SK-N-SH (cell line): ENCODE measurements at regions not wholly inside any gene's neighbourhood (a gene's known extent, or its start where the extent isn't known, plus 50 kb on each side); places are given as distances from the start of the nearest gene placed in this dataset.

Experiments used
- CTCF ChIA-PET: fragments of 300-600, 350-600 bp; formaldehyde crosslinking; extraction: SDS; loops from one replicate; lab custom pipeline; 2021; lab: Yijun Ruan, JAX
- POLR2A ChIA-PET: fragments of 350-600 bp; sonication (Branson Sonifier 250); formaldehyde crosslinking; extraction: SDS; loops from one replicate; lab custom pipeline; 2020; ENCODE audit warnings: antibody characterized with exemption, inconsistent platforms; lab: Yijun Ruan, JAX
- DNase-seq: peaks from one replicate; pipeline ENCODE4 v3.0.0; 2012
- H2AFZ ChIP-seq: fragments of 200-600 bp; sonication (generic); 2 replicates; pipeline ENCODE4 v1.8.1; 2016; ENCODE audit warnings: antibody characterized with exemption, mild to moderate bottlenecking, low read depth
- H3F3A ChIP-seq: fragments of 200-600 bp; sonication (generic); replicated peaks from 2 replicates; pipeline ENCODE3; 2016; ENCODE audit warnings: antibody characterized with exemption, mild to moderate bottlenecking; ENCODE audit not compliant: insufficient read depth
- H3K27ac ChIP-seq, 2 experiments: fragments of 200-500 bp in 1 of 2; fragments of 200-600 bp in 1 of 2; sonication (Bioruptor generic) in 1 of 2; sonication (generic), shearing (Covaris generic) in 1 of 2; 2 replicates each; pipeline versions ENCODE4 v1.5.1 to v1.6.1; 2014 to 2016; ENCODE audit warnings: low read depth in 2 of 2, inconsistent platforms in 1 of 2, low read length in 1 of 2, mild to moderate bottlenecking in 1 of 2, mixed read lengths in 1 of 2
- H3K27me3 ChIP-seq: fragments of 200-600 bp; sonication (generic), shearing (Covaris generic); 2 replicates; pipeline ENCODE4 v1.6.1; 2016; ENCODE audit warnings: mixed run types; ENCODE audit not compliant: insufficient read depth
- H3K36me3 ChIP-seq, 2 experiments: fragments of 200-500 bp in 1 of 2; fragments of 200-600 bp in 1 of 2; sonication (Bioruptor generic) in 1 of 2; sonication (generic) in 1 of 2; replicated peaks in 1 of 2; 2 replicates each; pipeline versions ENCODE3 to v1.5.1; 2014 to 2016; ENCODE audit warnings: low read length in 1 of 2, mild to moderate bottlenecking in 1 of 2; ENCODE audit not compliant: insufficient read depth in 2 of 2, control insufficient read depth in 1 of 2
- H3K4me1 ChIP-seq, 2 experiments: fragments of 200-500 bp in 1 of 2; fragments of 200-600 bp in 1 of 2; sonication (Bioruptor generic) in 1 of 2; sonication (generic), shearing (Covaris generic) in 1 of 2; 2 replicates each; pipeline versions ENCODE4 v1.5.1 to v1.6.1; 2014 to 2016; ENCODE audit warnings: low read depth in 1 of 2, low read length in 1 of 2, mixed run types in 1 of 2; ENCODE audit not compliant: insufficient read depth in 2 of 2, control insufficient read depth in 1 of 2
- H3K4me2 ChIP-seq: fragments of 200-600 bp; sonication (generic), shearing (Covaris generic); 2 replicates; pipeline ENCODE4 v1.6.1; 2017; ENCODE audit warnings: mixed run types
- H3K4me3 ChIP-seq, 2 experiments: fragments of 200-500 bp in 1 of 2; fragments of 200-600 bp in 1 of 2; sonication (Bioruptor generic) in 1 of 2; sonication (generic), shearing (Covaris generic) in 1 of 2; 2 replicates each; pipeline versions ENCODE4 v1.5.1 to v1.8.1; 2014 to 2016; ENCODE audit warnings: low read depth in 2 of 2, inconsistent platforms in 1 of 2, low read length in 1 of 2, mild to moderate bottlenecking in 1 of 2, mixed read lengths in 1 of 2, moderate library complexity in 1 of 2
- H3K79me2 ChIP-seq: fragments of 200-600 bp; sonication (generic); 2 replicates; pipeline ENCODE4 v1.8.1; 2017; ENCODE audit warnings: mild to moderate bottlenecking; ENCODE audit not compliant: insufficient read depth
- H3K9ac ChIP-seq: fragments of 200-600 bp; sonication (generic); 2 replicates; pipeline ENCODE4 v1.6.1; 2017; ENCODE audit warnings: mixed run types
- H3K9me2 ChIP-seq: fragments of 200-600 bp; sonication (generic); 2 replicates; pipeline ENCODE4 v1.6.1; 2017; ENCODE audit warnings: mixed run types
- H3K9me3 ChIP-seq: fragments of 200-600 bp; sonication (generic); 2 replicates; pipeline ENCODE4 v1.6.1; 2017; ENCODE audit warnings: mixed run types, mild to moderate bottlenecking, moderate library complexity
- H4K20me1 ChIP-seq: fragments of 200-600 bp; sonication (generic); 2 replicates; pipeline ENCODE4 v1.6.1; 2017; ENCODE audit warnings: mild to moderate bottlenecking, mixed run types; ENCODE audit not compliant: insufficient read depth
- CTCF ChIP-seq: fragments of 200-600 bp; sonication (generic); IDR thresholded peaks from 2 replicates; pipeline ENCODE4 v1.6.1; 2017; ENCODE audit warnings: antibody characterized with exemption, mild to moderate bottlenecking, moderate library complexity
- FOXJ3 ChIP-seq: sonication (generic); formaldehyde crosslinking; IDR thresholded peaks from 2 replicates; pipeline ENCODE4 v1.5.1; 2020; ENCODE audit warnings: mild to moderate bottlenecking, missing genetic modification reagents
- JUND ChIP-seq: IDR thresholded peaks from 2 replicates; pipeline ENCODE4 v1.4.0; 2012
- MEF2A ChIP-seq: IDR thresholded peaks from 2 replicates; pipeline ENCODE4 v1.4.0; 2012; ENCODE audit warnings: low read depth, borderline replicate concordance
- PBX3 ChIP-seq: IDR thresholded peaks from 2 replicates; pipeline ENCODE4; 2012
- RAD21 ChIP-seq: IDR thresholded peaks from 2 replicates; pipeline ENCODE4 v1.6.1; 2012; ENCODE audit warnings: mild to moderate bottlenecking, low read length
- REST ChIP-seq: IDR thresholded peaks from 2 replicates; pipeline ENCODE4 v1.6.1; 2012; ENCODE audit warnings: mild to moderate bottlenecking, low read depth, low read length, moderate library complexity
- RFX5 ChIP-seq: IDR thresholded peaks from 2 replicates; pipeline ENCODE4 v1.6.1; 2012; ENCODE audit warnings: mild to moderate bottlenecking, improper control_type of control experiment, low read length
- RXRA ChIP-seq: IDR thresholded peaks from 2 replicates; pipeline ENCODE4 v1.4.0; 2012; ENCODE audit warnings: low read depth, mild to moderate bottlenecking, borderline replicate concordance
- SIN3A ChIP-seq: IDR thresholded peaks from 2 replicates; pipeline ENCODE4 v1.6.1; 2012; ENCODE audit warnings: low read depth, mild to moderate bottlenecking, low read length, moderate library complexity, borderline replicate concordance
- TAF1 ChIP-seq: IDR thresholded peaks from 2 replicates; pipeline ENCODE4 v1.6.1; 2012; ENCODE audit warnings: low read depth, mild to moderate bottlenecking, low read length, moderate library complexity, borderline replicate concordance
- TEAD4 ChIP-seq: IDR thresholded peaks from 2 replicates; pipeline ENCODE4 v1.4.0; 2012; ENCODE audit warnings: mild to moderate bottlenecking, borderline replicate concordance; ENCODE audit not compliant: insufficient read depth
- YY1 ChIP-seq: IDR thresholded peaks from 2 replicates; pipeline ENCODE4 v1.4.0; 2012; ENCODE audit warnings: low read depth, mild to moderate bottlenecking
- WGBS: methylation state at CpG from one replicate; pipeline ENCODE4 v1.1.6; 2017; ENCODE audit warnings: low lambda C conversion rate; 5-methylcytosine and 5-hydroxymethylcytosine counted together
- TF ChIP-seq, protein P1 (sequence below): IDR thresholded peaks from 2 replicates; pipeline ENCODE4 v1.4.0; 2012; ENCODE audit warnings: low read depth, borderline replicate concordance

DNA sequence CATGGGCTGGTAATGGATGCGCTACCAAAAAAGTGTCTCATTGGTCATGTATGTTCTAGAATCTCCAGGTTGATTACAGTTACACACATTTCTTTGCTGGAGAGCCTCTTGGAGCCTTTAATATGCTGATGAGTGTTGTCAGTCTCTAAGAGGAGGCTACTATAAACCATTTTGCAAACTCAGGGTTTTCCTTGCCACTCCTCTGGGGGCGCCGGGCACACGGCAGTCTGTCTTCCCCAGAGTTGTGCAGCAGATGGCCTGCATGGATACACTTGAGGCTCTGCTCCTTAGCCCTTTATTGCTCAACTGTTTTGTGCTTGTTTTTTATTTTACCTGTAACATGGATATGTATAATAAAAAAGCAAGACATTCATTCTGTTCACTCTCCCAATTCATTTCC, 196.5 kb downstream of the ACTR3B start:
- no peaks in the 10 kb centered on the region for H3K27me3 ChIP-seq
- H3K9me2 ChIP-seq: no peaks in the 10 kb centered on the region
- no peak overlapping the region for H3K9ac ChIP-seq
- CTCF ChIA-PET: interaction anchor here (1.6 kb wide), 1 partner anchor 10 kb away, joined by 9 read pairs; no protein-coding TSS in a partner anchor
- 40% methylated on average over 4 of the region's 4 CpGs for WGBS
- no peaks in the 10 kb centered on the region for H3K79me2 ChIP-seq
- H3K36me3 ChIP-seq: no peaks in the 10 kb centered on the region
- no peaks in the 10 kb centered on the region for H3K4me1 ChIP-seq
- H3K27ac ChIP-seq: no peak overlapping the region
- H3K9me3 ChIP-seq: no peaks in the 10 kb centered on the region
- H3K4me2 ChIP-seq: no peak overlapping the region
- no peak for DNase-seq
- no peaks in the 10 kb centered on the region for H3F3A ChIP-seq
- H2AFZ ChIP-seq: no peak overlapping the region
- no peaks in the 10 kb centered on the region for H4K20me1 ChIP-seq
- POLR2A ChIA-PET: no interaction called here
- H3K4me3 ChIP-seq: no peak overlapping the region
- no peak for TF ChIP-seq JUND
- TF ChIP-seq TAF1: no peak
- no peak for TF ChIP-seq MEF2A
- TF ChIP-seq, protein P1, sequence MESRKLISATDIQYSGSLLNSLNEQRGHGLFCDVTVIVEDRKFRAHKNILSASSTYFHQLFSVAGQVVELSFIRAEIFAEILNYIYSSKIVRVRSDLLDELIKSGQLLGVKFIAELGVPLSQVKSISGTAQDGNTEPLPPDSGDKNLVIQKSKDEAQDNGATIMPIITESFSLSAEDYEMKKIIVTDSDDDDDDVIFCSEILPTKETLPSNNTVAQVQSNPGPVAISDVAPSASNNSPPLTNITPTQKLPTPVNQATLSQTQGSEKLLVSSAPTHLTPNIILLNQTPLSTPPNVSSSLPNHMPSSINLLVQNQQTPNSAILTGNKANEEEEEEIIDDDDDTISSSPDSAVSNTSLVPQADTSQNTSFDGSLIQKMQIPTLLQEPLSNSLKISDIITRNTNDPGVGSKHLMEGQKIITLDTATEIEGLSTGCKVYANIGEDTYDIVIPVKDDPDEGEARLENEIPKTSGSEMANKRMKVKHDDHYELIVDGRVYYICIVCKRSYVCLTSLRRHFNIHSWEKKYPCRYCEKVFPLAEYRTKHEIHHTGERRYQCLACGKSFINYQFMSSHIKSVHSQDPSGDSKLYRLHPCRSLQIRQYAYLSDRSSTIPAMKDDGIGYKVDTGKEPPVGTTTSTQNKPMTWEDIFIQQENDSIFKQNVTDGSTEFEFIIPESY: no peak
- no peak for TF ChIP-seq RXRA
- no peak for TF ChIP-seq SIN3A
- no peak for TF ChIP-seq PBX3
- no peak for TF ChIP-seq RFX5
- TF ChIP-seq YY1: no peak
- no peak for TF ChIP-seq TEAD4

- no peak for TF ChIP-seq REST
- no peak for TF ChIP-seq RAD21
- TF ChIP-seq MEF2A: no peak
- TF ChIP-seq RFX5: no peak
- TF ChIP-seq JUND: no peak
- no peak for TF ChIP-seq PBX3
- no peak for TF ChIP-seq CTCF
- TF ChIP-seq, protein P1: no peak
- no peak for TF ChIP-seq FOXJ3 (CRISPR knock-in tag)
- Histone ChIP-seq H3K4me1 (no peaks in the 10 kb centered on the region), H3F3A (no peaks in the 10 kb centered on the region), H3K9me2 (no peaks in the 10 kb centered on the region), H3K36me3 (no peaks in the 10 kb centered on the region), H3K4me3 (no peak overlapping the region), H2AFZ (no peak overlapping the region), H3K27me3 (no peaks in the 10 kb centered on the region), H3K79me2 (no peaks in the 10 kb centered on the region), H3K9me3 (no peaks in the 10 kb centered on the region), H4K20me1 (no peaks in the 10 kb centered on the region), H3K4me2 (no peak overlapping the region), H3K9ac (no peak overlapping the region), H3K27ac (no peak overlapping the region)
- POLR2A ChIA-PET: no interaction called here
- WGBS: 16% methylated on average over 5 of the region's 5 CpGs
- DNase-seq: no peak
- CTCF ChIA-PET: interaction anchor here (0.6 kb wide), 1 partner anchor 805 kb away, joined by 3 read pairs; no protein-coding TSS in a partner anchor
These were observed 200.1 kb downstream of the ACTR3B start for GRCh38 chr7:152959610-152960009.
